PC-9 (cell line): ENCODE measurements at regions not wholly inside any gene's neighbourhood (a gene's known extent, or its start where the extent isn't known, plus 50 kb on each side); places are given as distances from the start of the nearest gene placed in this dataset.

ENCODE experiments used
- BruUV-seq: library from RNA; stranded (reverse); fragments of 400-500 nt; replicated peaks from 2 replicates; lab custom pipeline; 2021; lab: Mats Ljungman, UMichigan
- CTCF ChIA-PET: fragments of 300-600 bp; sonication (Branson Sonifier 250); formaldehyde crosslinking; loops from one replicate; lab custom pipeline; 2022; ENCODE audit warnings: antibody characterized with exemption; lab: Charles Lee
- POLR2A ChIA-PET: fragments of 300-600 bp; sonication (Branson Sonifier 250); formaldehyde crosslinking; loops from one replicate; lab custom pipeline; 2022; ENCODE audit warnings: antibody characterized with exemption; ENCODE audit not compliant: unreplicated experiment; lab: Charles Lee
- DNase-seq, 2 experiments: peaks; one replicate each; pipeline versions ENCODE4 v3.0.0 to v3.0.0-alpha.2; 2015 to 2022; ENCODE audit warnings: mixed read lengths in 1 of 2
- H2AFZ ChIP-seq: fragments of 200-600 bp; sonication (generic); 2 replicates; pipeline ENCODE4 v1.8.1; 2017; ENCODE audit warnings: antibody characterized with exemption
- H3F3A ChIP-seq: fragments of 200-600 bp; sonication (generic); 2 replicates; pipeline ENCODE4 v1.8.1; 2017; ENCODE audit warnings: antibody characterized with exemption, mild to moderate bottlenecking, low read depth; ENCODE audit not compliant: insufficient read depth
- H3K27ac ChIP-seq: fragments of 200-600 bp; sonication (generic); 2 replicates; pipeline ENCODE4 v1.6.1; 2016; ENCODE audit warnings: mixed run types
- H3K27me3 ChIP-seq: fragments of 200-600 bp; sonication (generic); 2 replicates; pipeline ENCODE4 v1.6.1; 2016; ENCODE audit warnings: low read depth, mixed run types; ENCODE audit not compliant: insufficient read depth
- H3K36me3 ChIP-seq: fragments of 200-600 bp; sonication (generic); 2 replicates; pipeline ENCODE4 v1.6.1; 2016; ENCODE audit warnings: low read depth, mixed run types
- H3K4me1 ChIP-seq: fragments of 200-600 bp; sonication (generic); replicated peaks from 2 replicates; pipeline ENCODE4 v1.6.1; 2016; ENCODE audit warnings: mixed run types; ENCODE audit not compliant: insufficient read depth
- H3K4me2 ChIP-seq: fragments of 200-600 bp; sonication (generic); 2 replicates; pipeline ENCODE4 v1.6.1; 2017; ENCODE audit warnings: mixed run types
- H3K4me3 ChIP-seq: fragments of 200-600 bp; sonication (generic); 2 replicates; pipeline ENCODE4 v1.6.1; 2016; ENCODE audit warnings: mixed run types
- H3K79me2 ChIP-seq: fragments of 200-600 bp; sonication (generic); 2 replicates; pipeline ENCODE4 v1.6.1; 2017; ENCODE audit warnings: low read depth, mixed run types
- H3K9me2 ChIP-seq: fragments of 200-600 bp; sonication (generic); 2 replicates; pipeline ENCODE4 v1.8.1; 2017; ENCODE audit warnings: mild to moderate bottlenecking; ENCODE audit not compliant: insufficient read depth
- H3K9me3 ChIP-seq: fragments of 200-600 bp; sonication (generic); 2 replicates; pipeline ENCODE4 v1.8.1; 2016; ENCODE audit warnings: low read depth; ENCODE audit not compliant: insufficient read depth
- H4K20me1 ChIP-seq: fragments of 200-600 bp; sonication (generic); 2 replicates; pipeline ENCODE4 v1.8.1; 2017; ENCODE audit not compliant: insufficient read depth
- EZH2 ChIP-seq: fragments of 200-600 bp; sonication (generic); IDR thresholded peaks from 2 replicates; pipeline ENCODE4 v1.8.0; 2017; ENCODE audit warnings: antibody characterized with exemption, low read depth
- intact Hi-C: fragments of 100-400 bp; cut with micrococcal nuclease; formaldehyde crosslinking; loops from one replicate; pipeline ENCODE4 v1.10.0; 2022; ENCODE audit not compliant: unreplicated experiment
- TF ChIP-seq, protein P1 (sequence below): fragments of 200-600 bp; sonication (generic); conservative IDR thresholded peaks from 2 replicates; pipeline ENCODE4 v1.6.1; 2017; ENCODE audit warnings: mixed run types, antibody characterized with exemption, mild to moderate bottlenecking, moderate library complexity

DNA sequence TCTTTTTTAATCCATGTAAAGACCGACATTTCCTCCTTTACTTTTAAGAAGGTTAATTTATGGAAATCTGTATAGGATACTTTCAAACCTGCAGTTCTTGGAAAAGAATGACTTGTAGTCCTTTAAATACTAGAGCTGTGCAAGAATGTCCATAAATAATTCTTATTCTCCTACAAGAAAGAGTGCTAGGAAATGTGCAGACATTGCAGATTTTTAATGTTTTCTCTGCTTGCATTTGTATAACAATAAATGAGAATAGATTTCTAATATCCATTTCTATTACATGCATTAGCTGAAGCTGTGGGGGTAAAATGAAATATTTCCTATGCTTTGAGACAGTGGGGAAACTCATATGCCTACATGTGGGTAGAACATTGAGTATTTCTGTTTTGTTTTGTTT is 607.2 kb upstream of the NOVA1 start:
- DNase-seq = no peak
- no TSS peak for BruUV-seq
- H3K4me2 ChIP-seq = no peak overlapping the region
- intact Hi-C loops = no loop called here
- H2AFZ ChIP-seq = no peak overlapping the region
- H3K9me3 ChIP-seq = no peaks in the 10 kb centered on the region
- no peaks in the 10 kb centered on the region for H3K4me1 ChIP-seq
- H3K27ac ChIP-seq = no peak overlapping the region
- TF ChIP-seq EZH2 = no peak
- TF ChIP-seq, protein P1, sequence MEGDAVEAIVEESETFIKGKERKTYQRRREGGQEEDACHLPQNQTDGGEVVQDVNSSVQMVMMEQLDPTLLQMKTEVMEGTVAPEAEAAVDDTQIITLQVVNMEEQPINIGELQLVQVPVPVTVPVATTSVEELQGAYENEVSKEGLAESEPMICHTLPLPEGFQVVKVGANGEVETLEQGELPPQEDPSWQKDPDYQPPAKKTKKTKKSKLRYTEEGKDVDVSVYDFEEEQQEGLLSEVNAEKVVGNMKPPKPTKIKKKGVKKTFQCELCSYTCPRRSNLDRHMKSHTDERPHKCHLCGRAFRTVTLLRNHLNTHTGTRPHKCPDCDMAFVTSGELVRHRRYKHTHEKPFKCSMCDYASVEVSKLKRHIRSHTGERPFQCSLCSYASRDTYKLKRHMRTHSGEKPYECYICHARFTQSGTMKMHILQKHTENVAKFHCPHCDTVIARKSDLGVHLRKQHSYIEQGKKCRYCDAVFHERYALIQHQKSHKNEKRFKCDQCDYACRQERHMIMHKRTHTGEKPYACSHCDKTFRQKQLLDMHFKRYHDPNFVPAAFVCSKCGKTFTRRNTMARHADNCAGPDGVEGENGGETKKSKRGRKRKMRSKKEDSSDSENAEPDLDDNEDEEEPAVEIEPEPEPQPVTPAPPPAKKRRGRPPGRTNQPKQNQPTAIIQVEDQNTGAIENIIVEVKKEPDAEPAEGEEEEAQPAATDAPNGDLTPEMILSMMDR = no peak
- H4K20me1 ChIP-seq = no peaks in the 10 kb centered on the region
- CTCF ChIA-PET = no interaction called here
- H3K27me3 ChIP-seq = no peaks in the 10 kb centered on the region
- no peak overlapping the region for H3K4me3 ChIP-seq
- H3K36me3 ChIP-seq = no peaks in the 10 kb centered on the region
- H3F3A ChIP-seq = no peaks in the 10 kb centered on the region
- H3K9me2 ChIP-seq = no peaks in the 10 kb centered on the region
- POLR2A ChIA-PET = no interaction called here
- no peaks in the 10 kb centered on the region for H3K79me2 ChIP-seq

DNA sequence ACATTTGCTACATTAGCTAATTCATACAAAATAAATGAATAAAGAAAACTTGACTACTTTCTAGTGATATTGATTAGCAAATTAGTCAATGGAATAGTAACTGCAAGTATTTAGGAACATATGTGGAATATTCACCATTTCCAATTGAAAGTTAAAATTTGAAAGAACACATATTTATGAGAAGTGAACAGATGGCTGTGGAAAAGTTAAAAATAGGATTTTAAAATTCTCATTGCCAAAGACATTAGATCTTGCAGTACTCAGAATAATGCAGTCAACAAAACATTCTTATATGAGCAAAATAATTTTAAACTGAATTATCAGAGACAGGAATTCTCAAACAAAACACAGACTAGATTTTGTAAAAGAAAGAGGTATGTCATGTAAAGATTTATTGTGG is 613.9 kb upstream of the NOVA1 start:
- BruUV-seq = no TSS peak
- POLR2A ChIA-PET = no interaction called here
- CTCF ChIA-PET = no interaction called here

DNA sequence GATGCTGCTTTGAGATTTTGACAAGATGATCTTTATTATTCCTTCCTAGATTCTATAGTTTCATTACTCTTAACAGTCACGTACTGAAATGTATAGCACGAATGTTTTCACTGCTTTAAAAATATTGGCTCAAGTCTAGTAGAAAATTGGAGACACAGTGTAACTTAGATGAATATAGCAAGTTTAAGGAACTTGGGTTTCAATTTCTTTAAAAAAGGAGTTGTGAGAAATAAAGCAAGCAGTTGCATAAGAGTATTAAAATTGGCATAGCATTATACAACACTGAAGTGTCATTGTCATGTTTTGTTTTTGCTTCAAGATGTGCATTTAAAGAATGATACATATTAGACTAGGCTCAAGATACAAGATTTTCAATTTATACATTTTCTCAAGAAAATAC is 624.8 kb upstream of the NOVA1 start:
- BruUV-seq = no TSS peak
- ChIA-PET POLR2A (no interaction called here), CTCF (no interaction called here)
- H3K79me2 ChIP-seq = no peaks in the 10 kb centered on the region
- no peaks in the 10 kb centered on the region for H3K27me3 ChIP-seq
- no peak overlapping the region for H3K4me3 ChIP-seq
- no peak for DNase-seq
- intact Hi-C loops = no loop called here
- H3K4me2 ChIP-seq = no peak overlapping the region
- no peak overlapping the region for H3K27ac ChIP-seq
- H3F3A ChIP-seq = no peaks in the 10 kb centered on the region
- no peaks in the 10 kb centered on the region for H4K20me1 ChIP-seq
- H3K9me2 ChIP-seq = no peaks in the 10 kb centered on the region
- no peaks in the 10 kb centered on the region for H3K4me1 ChIP-seq
- TF ChIP-seq, protein P1 = no peak
- no peak for TF ChIP-seq EZH2
- H3K36me3 ChIP-seq = no peaks in the 10 kb centered on the region
- no peaks in the 10 kb centered on the region for H3K9me3 ChIP-seq
- no peak overlapping the region for H2AFZ ChIP-seq

More for the DNA sequence above, 613.9 kb upstream of the NOVA1 start:
- Histone ChIP-seq H3K4me1 (no peaks in the 10 kb centered on the region), H2AFZ (no peak overlapping the region), H3F3A (no peaks in the 10 kb centered on the region), H3K4me3 (no peak overlapping the region), H3K36me3 (no peaks in the 10 kb centered on the region), H3K27me3 (no peaks in the 10 kb centered on the region), H3K27ac (no peak overlapping the region), H3K79me2 (no peaks in the 10 kb centered on the region), H3K9me2 (no peaks in the 10 kb centered on the region; the same call in 1 of the 2 replicates), H4K20me1 (no peaks in the 10 kb centered on the region), H3K9me3 (no peaks in the 10 kb centered on the region), H3K4me2 (no peak overlapping the region)
- DNase-seq = no peak
- no peak for TF ChIP-seq EZH2
- TF ChIP-seq, protein P1 = no peak
- intact Hi-C loops = no loop called here
